NT2/D1 (cell line): ENCODE measurements at regions not wholly inside any gene's neighbourhood (a gene's known extent, or its start where the extent isn't known, plus 50 kb on each side); places are given as distances from the start of the nearest gene placed in this dataset.

Experiments
- DNase-seq: peaks from one replicate; pipeline ENCODE4 v3.0.0-alpha.2; 2011; ENCODE audit warnings: low read depth, low spot score
- H3K27me3 ChIP-seq: 2 replicates; pipeline ENCODE4 v1.6.0; 2011; ENCODE audit warnings: mild to moderate bottlenecking; ENCODE audit not compliant: insufficient read length, insufficient read depth
- H3K36me3 ChIP-seq: 2 replicates; pipeline ENCODE4 v1.6.1; 2011; ENCODE audit warnings: mild to moderate bottlenecking, low read length, mixed read lengths; ENCODE audit not compliant: insufficient read depth, insufficient read length
- H3K4me1 ChIP-seq: 2 replicates; pipeline ENCODE4 v1.5.1; 2011; ENCODE audit not compliant: insufficient read depth, insufficient read length
- H3K4me3 ChIP-seq: 2 replicates; pipeline ENCODE4 v1.5.1; 2011; ENCODE audit warnings: low read depth; ENCODE audit not compliant: insufficient read length
- H3K9ac ChIP-seq: 2 replicates; pipeline ENCODE4 v1.6.0; 2011; ENCODE audit warnings: low read depth; ENCODE audit not compliant: insufficient read length
- H3K9me3 ChIP-seq: 2 replicates; pipeline ENCODE4 v1.5.1; 2011; ENCODE audit warnings: mild to moderate bottlenecking, low read length; ENCODE audit not compliant: insufficient read depth
- SUZ12 ChIP-seq: IDR thresholded peaks from 2 replicates; pipeline ENCODE4 v1.6.1; 2011; ENCODE audit not compliant: insufficient read length, insufficient read depth; ENCODE audit errors: extremely low read depth
- YY1 ChIP-seq: IDR thresholded peaks from 2 replicates; pipeline ENCODE4 v1.6.1; 2011; ENCODE audit not compliant: insufficient read length, insufficient read depth
- ZNF274 ChIP-seq: IDR thresholded peaks from 2 replicates; pipeline ENCODE4 v1.6.1; 2011; ENCODE audit warnings: mild to moderate bottlenecking, low read depth, low read length

- Histone ChIP-seq H3K4me1 (no peaks in the 10 kb centered on the region), H3K9ac (no peak overlapping the region), H3K4me3 (no peak overlapping the region), H3K36me3 (no peaks in the 10 kb centered on the region), H3K9me3 (no peaks in the 10 kb centered on the region), H3K27me3 (no peaks in the 10 kb centered on the region)
- DNase-seq = no peak
- no peak for TF ChIP-seq YY1
- TF ChIP-seq ZNF274 = no peak
- no peak for TF ChIP-seq SUZ12
Measured at GRCh38 chr18:67260841-67261240, 255.7 kb downstream of the DSEL start.

- Histone ChIP-seq H3K36me3 (no peaks in the 10 kb centered on the region), H3K9ac (no peak overlapping the region), H3K4me3 (no peak overlapping the region), H3K27me3 (no peaks in the 10 kb centered on the region), H3K4me1 (no peaks in the 10 kb centered on the region), H3K9me3 (no peaks in the 10 kb centered on the region)
- no peak for TF ChIP-seq YY1
- TF ChIP-seq ZNF274 = no peak
- TF ChIP-seq SUZ12 = no peak
- DNase-seq = no peak
Measured at GRCh38 chr18:67250776-67251424, 265.6 kb downstream of the DSEL start.

- no peak for DNase-seq
- Histone ChIP-seq H3K9ac (no peak overlapping the region), H3K4me1 (no peaks in the 10 kb centered on the region), H3K9me3 (no peaks in the 10 kb centered on the region), H3K36me3 (no peaks in the 10 kb centered on the region), H3K27me3 (no peaks in the 10 kb centered on the region), H3K4me3 (no peak overlapping the region)
- TF ChIP-seq YY1 = no peak
- no peak for TF ChIP-seq SUZ12
- no peak for TF ChIP-seq ZNF274
Measured at GRCh38 chr18:67243799-67244587, 272.5 kb downstream of the DSEL start.

- Histone ChIP-seq H3K4me1 (no peaks in the 10 kb centered on the region), H3K4me3 (no peak overlapping the region), H3K27me3 (no peaks in the 10 kb centered on the region), H3K9me3 (no peaks in the 10 kb centered on the region), H3K9ac (no peak overlapping the region), H3K36me3 (no peaks in the 10 kb centered on the region)
- TF ChIP-seq ZNF274 = no peak
- no peak for TF ChIP-seq YY1
- no peak for TF ChIP-seq SUZ12
- no peak for DNase-seq
Measured at GRCh38 chr18:67242001-67242400, 274.5 kb downstream of the DSEL start.

- H3K4me1 ChIP-seq = no peaks in the 10 kb centered on the region
- no peak for DNase-seq
- TF ChIP-seq YY1 = no peak
- TF ChIP-seq SUZ12 = no peak
- no peak for TF ChIP-seq ZNF274
Measured at GRCh38 chr18:67241299-67241698, 275.2 kb downstream of the DSEL start.

GRCh38 chr18:67239826-67240225, 276.7 kb downstream of the DSEL start:
- no peaks in the 10 kb centered on the region for H3K36me3 ChIP-seq

More at GRCh38 chr18:67241299-67241698, 275.2 kb downstream of the DSEL start:
- Histone ChIP-seq H3K9ac (no peak overlapping the region), H3K36me3 (no peaks in the 10 kb centered on the region), H3K4me3 (no peak overlapping the region), H3K27me3 (no peaks in the 10 kb centered on the region), H3K9me3 (no peaks in the 10 kb centered on the region)

GRCh38 chr18:67232991-67233390, 283.5 kb downstream of the DSEL start:
- TF ChIP-seq ZNF274 (no peak), SUZ12 (no peak), YY1 (no peak)
- Histone ChIP-seq H3K9me3 (no peaks in the 10 kb centered on the region), H3K4me1 (no peaks in the 10 kb centered on the region)

More at GRCh38 chr18:67239826-67240225, 276.7 kb downstream of the DSEL start:
- H3K9ac ChIP-seq = no peak overlapping the region
- no peak for TF ChIP-seq SUZ12
- TF ChIP-seq YY1 = no peak
- TF ChIP-seq ZNF274 = no peak
- H3K9me3 ChIP-seq = no peaks in the 10 kb centered on the region
- H3K4me3 ChIP-seq = no peak overlapping the region
- no peak for DNase-seq
- H3K4me1 ChIP-seq = no peaks in the 10 kb centered on the region
- H3K27me3 ChIP-seq = no peaks in the 10 kb centered on the region

More at GRCh38 chr18:67232991-67233390, 283.5 kb downstream of the DSEL start:
- Histone ChIP-seq H3K4me3 (no peak overlapping the region), H3K27me3 (no peaks in the 10 kb centered on the region), H3K36me3 (no peaks in the 10 kb centered on the region), H3K9ac (no peak overlapping the region)
- DNase-seq = no peak
